ENCODE measurements at regions not wholly inside any gene's neighbourhood (a gene's known extent, or its start where the extent isn't known, plus 50 kb on each side); places are given as distances from the start of the nearest gene placed in this dataset.

DNA sequence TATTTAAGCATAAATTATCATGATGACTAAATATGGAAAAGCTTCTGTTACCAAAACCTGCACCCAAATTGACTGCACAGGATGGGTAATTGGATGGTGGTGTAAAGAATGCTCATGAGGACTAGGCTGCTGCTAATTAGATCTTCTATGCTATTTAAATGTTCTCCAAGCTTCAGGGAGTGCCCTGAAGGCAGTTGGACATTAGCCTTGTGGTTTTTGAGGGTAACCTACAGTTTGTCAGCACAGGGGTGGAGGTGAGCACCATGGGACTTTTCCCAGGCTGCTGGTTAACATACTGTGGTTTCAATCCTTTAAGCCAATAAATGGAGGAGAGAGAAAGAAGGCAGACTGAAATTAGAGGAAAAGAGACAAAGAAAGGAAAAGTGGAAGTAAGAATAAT lies 145.0 kb downstream of the WIF1 start:
- DNase-seq (ENCODE audit: low read depth in 1 of 2, low spot score in 1 of 2), result peak in 1 of 2 experiments; percentile 75
- in situ Hi-C loops (cut with HindIII; ENCODE audit: low pct_unique_long_range_greater_than_20kb, low sequenced_read_pairs), result no loop called here
- TF ChIP-seq JUND (IDR thresholded peaks at IDR 0.05; ENCODE audit: low read depth), result no peak

DNA sequence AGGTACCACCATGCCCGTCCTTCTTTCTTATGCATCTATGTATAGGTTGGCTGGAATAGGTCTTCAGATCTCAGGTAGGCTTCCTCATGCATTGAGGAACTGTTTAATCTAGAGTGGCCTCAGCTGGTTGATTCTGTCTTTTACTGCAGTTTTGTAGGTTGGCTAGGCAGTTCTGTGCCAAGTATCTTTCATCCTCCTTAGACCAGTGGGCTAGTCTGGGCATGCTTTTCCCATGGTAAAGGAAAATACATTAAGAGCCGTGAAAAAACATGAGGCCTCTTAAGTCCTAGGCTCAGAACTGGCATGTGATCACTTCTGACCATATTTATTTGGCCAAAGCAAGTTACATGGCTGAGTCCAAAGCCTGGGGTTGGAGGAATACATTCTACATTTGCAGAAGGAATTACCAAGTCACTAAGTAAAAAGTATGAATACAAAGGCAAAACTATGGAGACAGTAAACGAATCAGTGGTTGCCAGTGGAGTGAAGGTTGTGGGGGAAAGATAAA lies 137.3 kb downstream of the WIF1 start:
- in situ Hi-C loops (cut with HindIII; ENCODE audit: low pct_unique_long_range_greater_than_20kb, low sequenced_read_pairs), result no loop called here
- TF ChIP-seq JUND (IDR thresholded peaks at IDR 0.05; ENCODE audit: low read depth), result no peak
- DNase-seq (ENCODE audit: low read depth in 1 of 2, low spot score in 1 of 2), result peak in 1 of 2 experiments; percentile 12

DNA sequence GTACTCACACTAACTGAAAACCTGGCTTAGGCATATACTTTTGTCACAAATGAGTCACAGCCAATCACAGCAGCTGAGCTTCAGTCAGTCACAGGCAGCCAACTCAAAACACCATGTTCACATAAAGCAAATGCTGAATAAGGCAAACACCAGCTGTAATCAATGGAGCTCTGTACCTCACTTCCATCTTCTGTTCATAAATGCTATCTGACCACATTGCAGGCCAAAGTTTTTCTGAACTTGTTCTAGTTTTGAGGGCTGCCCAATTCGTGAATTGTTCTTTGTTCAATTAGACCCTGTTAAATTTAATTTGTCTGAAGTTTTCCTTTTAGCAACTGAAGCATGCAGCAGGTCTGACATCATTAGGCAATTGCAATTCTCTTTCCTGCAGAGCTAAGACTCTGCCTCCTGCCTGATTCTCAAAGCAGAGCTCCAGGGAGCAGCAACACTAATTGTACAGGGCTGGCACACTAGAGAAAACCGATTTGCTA lies 129.9 kb downstream of the WIF1 start:
- no peak for TF ChIP-seq JUND (IDR thresholded peaks at IDR 0.05; ENCODE audit: low read depth)
- DNase-seq (ENCODE audit: low read depth in 1 of 2, low spot score in 1 of 2), result no peak
- in situ Hi-C loops (cut with HindIII; ENCODE audit: low pct_unique_long_range_greater_than_20kb, low sequenced_read_pairs), result no loop called here

DNA sequence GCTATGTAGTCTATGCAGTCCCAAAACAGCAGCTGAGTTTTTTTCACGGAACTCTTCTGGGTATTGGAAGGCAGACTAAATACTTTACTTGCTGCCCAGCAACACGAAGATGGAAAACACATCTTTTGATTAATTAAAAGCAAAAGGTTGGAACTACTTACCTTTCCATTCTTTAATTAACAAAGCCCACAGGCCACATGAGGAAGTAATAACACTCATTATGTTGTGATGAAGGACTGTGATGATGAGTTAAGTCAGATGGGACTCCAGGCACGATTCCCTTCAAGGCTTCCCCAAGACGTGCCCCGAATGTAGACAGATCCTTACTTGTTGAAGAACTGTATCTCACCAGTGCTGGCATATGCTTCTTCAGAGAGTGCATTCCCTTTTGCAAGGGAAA lies 129.0 kb downstream of the WIF1 start:
- TF ChIP-seq JUND (IDR thresholded peaks at IDR 0.05; ENCODE audit: low read depth), result no peak
- in situ Hi-C loops (cut with HindIII; ENCODE audit: low pct_unique_long_range_greater_than_20kb, low sequenced_read_pairs), result no loop called here
- DNase-seq (ENCODE audit: low read depth in 1 of 2, low spot score in 1 of 2), result no peak

DNA sequence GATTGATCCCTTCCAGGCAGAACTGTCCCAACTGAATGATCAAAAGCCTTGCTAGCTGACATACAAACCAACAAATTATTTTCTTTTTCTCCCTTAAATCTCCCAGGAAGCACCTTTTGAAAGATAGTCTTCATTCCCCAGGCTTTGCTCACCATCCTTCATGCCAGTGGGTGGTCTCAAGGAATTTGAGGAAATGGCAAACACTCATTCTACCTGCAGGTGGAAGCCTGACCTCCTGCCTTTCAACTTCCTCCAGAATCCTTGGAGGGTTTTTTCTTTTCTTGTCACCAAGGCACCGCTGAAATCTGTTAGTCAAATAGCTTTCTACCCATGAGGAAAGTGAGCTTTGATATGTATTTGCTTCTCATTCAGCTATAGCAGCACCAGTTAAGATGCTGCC lies 128.5 kb downstream of the WIF1 start:
- TF ChIP-seq JUND (IDR thresholded peaks at IDR 0.05; ENCODE audit: low read depth), result no peak
- no peak for DNase-seq (ENCODE audit: low read depth in 1 of 2, low spot score in 1 of 2)
- in situ Hi-C loops (cut with HindIII; ENCODE audit: low pct_unique_long_range_greater_than_20kb, low sequenced_read_pairs), result no loop called here

DNA sequence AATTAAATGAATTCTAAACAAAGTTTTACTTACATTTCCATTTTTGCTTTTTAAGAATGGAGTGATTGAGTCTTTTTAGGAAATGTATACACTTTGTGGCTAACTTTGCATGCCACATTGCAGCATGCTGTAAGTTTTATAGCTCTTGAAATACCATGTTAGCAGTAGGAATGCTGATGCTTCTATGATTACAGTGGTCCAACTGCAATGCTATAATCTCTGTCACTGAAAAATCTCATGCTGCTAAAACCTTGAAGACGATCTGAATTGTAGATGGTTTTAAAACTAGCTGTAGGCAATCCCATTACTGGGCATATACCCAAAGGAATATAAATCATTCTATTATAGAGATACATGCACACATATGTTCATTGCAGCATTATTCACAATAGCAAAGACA lies 127.6 kb downstream of the WIF1 start:
- TF ChIP-seq JUND (IDR thresholded peaks at IDR 0.05; ENCODE audit: low read depth), result no peak
- DNase-seq (ENCODE audit: low read depth in 1 of 2, low spot score in 1 of 2), result peak in 1 of 2 experiments; percentile 11
- in situ Hi-C loops (cut with HindIII; ENCODE audit: low pct_unique_long_range_greater_than_20kb, low sequenced_read_pairs), result no loop called here

DNA sequence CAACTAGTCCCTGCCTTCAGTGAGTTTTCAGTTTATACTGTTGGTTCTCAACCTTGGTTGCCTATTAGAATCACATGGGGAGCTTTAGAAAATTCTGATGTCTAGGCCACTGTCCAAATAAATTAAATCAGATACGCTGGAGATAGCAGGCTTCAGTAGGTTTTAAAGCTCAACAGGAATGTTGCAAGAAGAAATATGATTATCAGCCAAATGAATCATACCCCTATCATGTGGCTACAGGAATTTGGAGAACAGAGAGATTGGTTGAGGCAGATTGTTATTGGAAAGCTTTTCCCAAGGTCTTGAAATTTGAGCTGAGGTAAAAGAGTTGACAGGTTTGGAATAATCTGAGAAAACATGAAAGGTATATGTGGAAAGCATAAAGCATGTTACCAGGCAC lies 125.3 kb downstream of the WIF1 start:
- in situ Hi-C loops (cut with HindIII; ENCODE audit: low pct_unique_long_range_greater_than_20kb, low sequenced_read_pairs), result no loop called here
- DNase-seq (ENCODE audit: low read depth in 1 of 2, low spot score in 1 of 2), result no peak
- TF ChIP-seq JUND (IDR thresholded peaks at IDR 0.05; ENCODE audit: low read depth), result no peak

DNA sequence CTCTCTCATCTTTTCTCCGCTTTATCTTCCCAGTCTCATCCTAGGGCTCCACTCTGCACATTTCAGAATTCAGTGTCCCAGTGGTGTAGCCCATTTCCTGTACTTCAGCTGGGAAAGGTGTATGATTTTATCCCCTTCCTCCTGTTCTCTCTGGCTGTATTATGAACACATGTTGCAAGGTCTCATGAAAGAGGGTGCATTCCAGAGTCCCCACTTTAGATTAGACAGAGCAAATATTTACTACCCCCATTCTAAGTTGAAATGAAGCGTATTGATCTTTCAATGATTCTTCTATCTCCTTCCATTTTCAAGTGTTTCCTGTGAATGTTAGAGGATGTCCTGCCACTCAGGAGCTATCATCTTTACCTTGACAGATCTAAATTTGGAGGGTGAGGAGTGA lies 123.2 kb downstream of the WIF1 start:
- TF ChIP-seq JUND (IDR thresholded peaks at IDR 0.05; ENCODE audit: low read depth), result no peak
- in situ Hi-C loops (cut with HindIII; ENCODE audit: low pct_unique_long_range_greater_than_20kb, low sequenced_read_pairs), result no loop called here
- no peak for DNase-seq (ENCODE audit: low read depth in 1 of 2, low spot score in 1 of 2)

DNA sequence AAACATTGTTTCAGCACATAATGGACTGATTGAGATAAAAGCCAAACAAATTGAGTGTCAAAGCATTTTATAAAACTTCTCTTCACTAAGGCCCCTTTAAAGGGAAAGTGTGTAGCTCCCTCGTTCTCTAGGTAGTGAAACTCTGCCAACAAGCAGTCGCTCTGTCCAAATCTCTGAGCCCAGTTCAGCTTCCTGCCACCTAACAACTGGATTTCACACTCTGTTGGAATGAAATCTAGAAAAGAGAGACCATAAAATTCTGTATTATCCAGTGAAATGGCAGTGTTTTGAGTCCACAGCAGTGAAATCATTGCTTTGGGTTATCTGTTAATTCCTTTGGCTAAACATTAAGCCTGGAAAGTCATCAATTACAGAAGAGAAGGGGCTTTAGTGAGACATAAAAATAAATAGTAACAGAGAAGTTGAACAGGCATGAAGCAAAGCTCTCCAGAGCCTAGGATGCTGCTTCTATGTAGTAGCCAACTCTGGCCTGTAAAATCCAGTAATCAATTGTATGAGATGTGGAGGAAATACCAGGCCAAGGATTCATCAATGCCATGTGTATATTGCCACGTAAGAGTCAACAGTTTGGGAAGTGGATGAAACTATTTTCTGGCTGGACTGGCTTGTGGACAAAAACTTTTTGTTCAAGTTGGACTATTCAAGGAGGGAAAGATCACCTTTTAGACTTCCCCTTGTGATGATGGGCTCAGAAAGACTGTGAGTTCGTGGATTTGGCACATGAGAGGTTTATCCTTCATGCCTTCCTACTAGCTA lies 122.5 kb downstream of the WIF1 start:
- in situ Hi-C loops (cut with HindIII; ENCODE audit: low pct_unique_long_range_greater_than_20kb, low sequenced_read_pairs), result no loop called here
- no peak for TF ChIP-seq JUND (IDR thresholded peaks at IDR 0.05; ENCODE audit: low read depth)
- no peak for DNase-seq (ENCODE audit: low read depth in 1 of 2, low spot score in 1 of 2)

DNA sequence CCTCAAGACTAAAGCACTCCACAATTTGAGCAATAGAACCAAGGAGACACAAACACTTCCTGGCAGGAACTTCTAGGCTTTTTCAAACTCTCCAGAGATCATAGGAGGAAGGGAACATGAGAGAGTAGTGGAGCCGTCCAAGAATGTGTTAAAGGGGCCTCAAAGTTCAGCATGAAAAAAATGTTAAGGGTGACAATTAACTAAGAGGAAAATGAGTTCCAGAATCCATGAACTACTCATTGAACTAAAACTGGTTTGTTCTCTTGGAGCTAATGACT lies 122.0 kb downstream of the WIF1 start:
- in situ Hi-C loops (cut with HindIII; ENCODE audit: low pct_unique_long_range_greater_than_20kb, low sequenced_read_pairs), result no loop called here
- DNase-seq (ENCODE audit: low read depth in 1 of 2, low spot score in 1 of 2), result no peak
- no peak for TF ChIP-seq JUND (IDR thresholded peaks at IDR 0.05; ENCODE audit: low read depth)
